GM12865 (cell line): ENCODE measurements at regions not wholly inside any gene's neighbourhood (a gene's known extent, or its start where the extent isn't known, plus 50 kb on each side); places are given as distances from the start of the nearest gene placed in this dataset.

Source experiments
- DNase-seq: peaks from one replicate; pipeline ENCODE4 v3.0.0; 2010; ENCODE audit warnings: low read depth
- H3K4me3 ChIP-seq: 2 replicates; pipeline ENCODE4 v1.5.1; 2011; ENCODE audit warnings: mild to moderate bottlenecking, low read depth, low read length, control low read depth
- CTCF ChIP-seq: IDR thresholded peaks from 2 replicates; pipeline ENCODE4 v1.5.1; 2011; ENCODE audit warnings: low read length, control low read depth, low read depth, inconsistent platforms; ENCODE audit not compliant: insufficient read depth; ENCODE audit errors: missing control alignments

GRCh38 chr17:27391427-27391826 is 64.8 kb upstream of the KSR1 start:
- no peak for DNase-seq
- no peak for TF ChIP-seq CTCF
- no peak overlapping the region for H3K4me3 ChIP-seq

- no peak for DNase-seq
- TF ChIP-seq CTCF = no peak
- H3K4me3 ChIP-seq = no peak overlapping the region
Measured at GRCh38 chr17:27396045-27396444, 60.2 kb upstream of the KSR1 start.

GRCh38 chr17:27396941-27397340 is 59.3 kb upstream of the KSR1 start:
- no peak for TF ChIP-seq CTCF
- DNase-seq = no peak
- H3K4me3 ChIP-seq = no peak overlapping the region

- DNase-seq = no peak
- TF ChIP-seq CTCF = no peak
- H3K4me3 ChIP-seq = no peak overlapping the region
Measured at GRCh38 chr17:27398691-27399090, 57.6 kb upstream of the KSR1 start.

GRCh38 chr17:27400991-27401390 is 55.3 kb upstream of the KSR1 start:
- DNase-seq = no peak
- H3K4me3 ChIP-seq = no peak overlapping the region
- no peak for TF ChIP-seq CTCF

GRCh38 chr17:27402943-27403342 is 53.3 kb upstream of the KSR1 start:
- no peak for DNase-seq
- no peak overlapping the region for H3K4me3 ChIP-seq
- TF ChIP-seq CTCF = no peak

GRCh38 chr17:27403480-27404005 is 52.7 kb upstream of the KSR1 start:
- H3K4me3 ChIP-seq = no peak overlapping the region
- no peak for DNase-seq
- no peak for TF ChIP-seq CTCF
